ENCODE measurements at regions not wholly inside any gene's neighbourhood (a gene's known extent, or its start where the extent isn't known, plus 50 kb on each side); places are given as distances from the start of the nearest gene placed in this dataset.

GRCh38 chr10:106520698-106521097, 643.8 kb downstream of the SORCS1 start:
- DNase-seq, result no peak

GRCh38 chr10:106519376-106520030, 645.0 kb downstream of the SORCS1 start:
- DNase-seq, result no peak

GRCh38 chr10:106515206-106515790, 649.2 kb downstream of the SORCS1 start:
- no peak for DNase-seq

- DNase-seq, result no peak
Measured at GRCh38 chr10:106513352-106513771, 651.1 kb downstream of the SORCS1 start.

GRCh38 chr10:106511917-106512316, 652.6 kb downstream of the SORCS1 start:
- DNase-seq, result no peak

GRCh38 chr10:106508950-106509349, 655.6 kb downstream of the SORCS1 start:
- no peak for DNase-seq

GRCh38 chr10:106506526-106507283, 657.8 kb downstream of the SORCS1 start:
- DNase-seq, result no peak

- no peak for DNase-seq
Measured at GRCh38 chr10:106504536-106504935, 660.0 kb downstream of the SORCS1 start.

GRCh38 chr10:106502641-106503040, 661.9 kb downstream of the SORCS1 start:
- no peak for DNase-seq

- no peak for DNase-seq
Measured at GRCh38 chr10:106500925-106501525, 663.5 kb downstream of the SORCS1 start.

GRCh38 chr10:106500041-106500924, 664.2 kb downstream of the SORCS1 start:
- DNase-seq, result no peak

- DNase-seq, result no peak
Measured at GRCh38 chr10:106499448-106499847, 665.1 kb downstream of the SORCS1 start.

- DNase-seq, result no peak
Measured at GRCh38 chr10:106498675-106499074, 665.8 kb downstream of the SORCS1 start.

GRCh38 chr10:106495931-106496330, 668.6 kb downstream of the SORCS1 start:
- no peak for DNase-seq

GRCh38 chr10:106493751-106494150, 670.8 kb downstream of the SORCS1 start:
- DNase-seq, result no peak

GRCh38 chr10:106493226-106493625, 671.3 kb downstream of the SORCS1 start:
- DNase-seq, result no peak

GRCh38 chr10:106487726-106488125, 676.8 kb downstream of the SORCS1 start:
- DNase-seq, result no peak

- no peak for DNase-seq
Measured at GRCh38 chr10:106481598-106482275, 682.8 kb downstream of the SORCS1 start.

GRCh38 chr10:106479636-106480035, 684.9 kb downstream of the SORCS1 start:
- no peak for DNase-seq

- DNase-seq, result no peak
Measured at GRCh38 chr10:106474876-106475275, 689.6 kb downstream of the SORCS1 start.

- DNase-seq, result no peak
Measured at GRCh38 chr10:106473129-106473685, 691.3 kb downstream of the SORCS1 start.

- no peak for DNase-seq
Measured at GRCh38 chr10:106467506-106467905, 697.0 kb downstream of the SORCS1 start.
